Endothelial cell of umbilical vein (primary cell): ENCODE measurements at regions not wholly inside any gene's neighbourhood (a gene's known extent, or its start where the extent isn't known, plus 50 kb on each side); places are given as distances from the start of the nearest gene placed in this dataset.

Experiments
- EZH2 ChIP-seq: IDR thresholded peaks from 2 replicates; pipeline ENCODE4 v1.6.1; 2012; ENCODE audit warnings: borderline replicate concordance, low read depth, mild to moderate bottlenecking, moderate library complexity, low read length, inconsistent platforms; ENCODE audit not compliant: severe bottlenecking
- MAX ChIP-seq: IDR thresholded peaks from 2 replicates; pipeline ENCODE4 v1.6.1; 2011; ENCODE audit not compliant: insufficient read depth, insufficient read length
- POLR2A ChIP-seq: IDR thresholded peaks from 2 replicates; pipeline ENCODE4 v1.6.1; 2012; ENCODE audit warnings: low read depth, mild to moderate bottlenecking, control low read depth, low read length
- TF ChIP-seq, protein P1 (sequence below), 2 donors: IDR thresholded peaks; 1 replicate in 1 of 2; 2 replicates in 1 of 2; pipeline ENCODE4 v1.5.1; 2011; ENCODE audit warnings: low read length in 2 of 2, mild to moderate bottlenecking in 2 of 2, moderate library complexity in 2 of 2, control low read depth in 1 of 2, inconsistent platforms in 1 of 2, low read depth in 1 of 2; ENCODE audit not compliant: insufficient read depth in 1 of 2; ENCODE audit errors: extremely low read depth in 1 of 2

DNA sequence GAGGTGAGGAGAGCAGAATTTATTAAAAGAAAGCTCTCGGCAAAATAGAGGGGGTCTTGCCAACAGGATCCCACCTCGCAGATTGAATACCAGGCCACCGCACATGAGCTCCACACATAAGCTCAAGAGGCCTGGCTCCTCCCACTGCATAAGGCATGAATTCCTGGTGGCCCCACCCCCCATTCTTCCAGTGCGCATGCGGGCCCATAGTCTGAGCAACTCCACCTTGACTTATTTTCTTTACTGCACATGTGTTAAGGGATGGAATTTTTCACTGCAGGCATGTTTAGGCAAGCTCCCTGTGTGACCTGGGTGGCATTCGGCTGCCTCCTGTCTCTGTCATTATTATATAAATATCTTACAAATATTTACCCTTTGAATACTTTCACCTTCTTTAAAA, 412.5 kb downstream of the RMST start:
- TF ChIP-seq, protein P1, sequence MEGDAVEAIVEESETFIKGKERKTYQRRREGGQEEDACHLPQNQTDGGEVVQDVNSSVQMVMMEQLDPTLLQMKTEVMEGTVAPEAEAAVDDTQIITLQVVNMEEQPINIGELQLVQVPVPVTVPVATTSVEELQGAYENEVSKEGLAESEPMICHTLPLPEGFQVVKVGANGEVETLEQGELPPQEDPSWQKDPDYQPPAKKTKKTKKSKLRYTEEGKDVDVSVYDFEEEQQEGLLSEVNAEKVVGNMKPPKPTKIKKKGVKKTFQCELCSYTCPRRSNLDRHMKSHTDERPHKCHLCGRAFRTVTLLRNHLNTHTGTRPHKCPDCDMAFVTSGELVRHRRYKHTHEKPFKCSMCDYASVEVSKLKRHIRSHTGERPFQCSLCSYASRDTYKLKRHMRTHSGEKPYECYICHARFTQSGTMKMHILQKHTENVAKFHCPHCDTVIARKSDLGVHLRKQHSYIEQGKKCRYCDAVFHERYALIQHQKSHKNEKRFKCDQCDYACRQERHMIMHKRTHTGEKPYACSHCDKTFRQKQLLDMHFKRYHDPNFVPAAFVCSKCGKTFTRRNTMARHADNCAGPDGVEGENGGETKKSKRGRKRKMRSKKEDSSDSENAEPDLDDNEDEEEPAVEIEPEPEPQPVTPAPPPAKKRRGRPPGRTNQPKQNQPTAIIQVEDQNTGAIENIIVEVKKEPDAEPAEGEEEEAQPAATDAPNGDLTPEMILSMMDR (IDR thresholded peaks at IDR 0.05; ENCODE audit: extremely low read depth in 1 of 2, insufficient read depth in 1 of 2, low read depth in 1 of 2, low read length in 2 of 2): no peak
- TF ChIP-seq EZH2 (no peak), MAX (no peak), POLR2A (no peak)
